BLaER1 treated with 17β-estradiol and CSF1 and Interleukin-3, amounts not matched to agents 10 nM and 100 nM (cell line): ENCODE measurements at regions not wholly inside any gene's neighbourhood (a gene's known extent, or its start where the extent isn't known, plus 50 kb on each side); places are given as distances from the start of the nearest gene placed in this dataset.
"Not testable (repeated sequence)": the region's sequence is repeated elsewhere in the genome, so short reads cannot be mapped to it uniquely, and the experiment has no call there.

Experiments used
- H3K27ac ChIP-seq, 11 experiments: shearing (Covaris generic); formaldehyde crosslinking; 2 replicates each; pipeline ENCODE4 v1.8.1; 2022
- H3K27me3 ChIP-seq, 11 experiments: shearing (Covaris generic); formaldehyde crosslinking; 2 replicates each; pipeline ENCODE4 v1.8.1; 2022
- H3K36me3 ChIP-seq, 11 experiments: shearing (Covaris generic); formaldehyde crosslinking; 2 replicates each; pipeline ENCODE4 v1.8.1; 2022
- H3K4me1 ChIP-seq, 10 experiments: shearing (Covaris generic); formaldehyde crosslinking; 2 replicates each; pipeline ENCODE4 v1.8.1; 2022
- H3K4me2 ChIP-seq, 11 experiments: shearing (Covaris generic); formaldehyde crosslinking; 2 replicates each; pipeline ENCODE4 v1.8.1; 2022
- H3K4me3 ChIP-seq, 10 experiments: shearing (Covaris generic); formaldehyde crosslinking; 2 replicates each; pipeline ENCODE4 v1.8.1; 2022
- H3K9ac ChIP-seq, 11 experiments: shearing (Covaris generic); formaldehyde crosslinking; 2 replicates each; pipeline ENCODE4 v1.8.1; 2022
- H3K9me3 ChIP-seq, 11 experiments: shearing (Covaris generic); formaldehyde crosslinking; replicated peaks in 1 of 11; 2 replicates each; pipeline ENCODE4 v1.8.1; 2022
- H4K20me1 ChIP-seq, 11 experiments: shearing (Covaris generic); formaldehyde crosslinking; 2 replicates each; pipeline ENCODE4 v1.8.1; 2022
- Cebpa-rat ChIP-seq, 11 experiments: shearing (Covaris generic); IDR thresholded peaks; 2 replicates each; pipeline ENCODE4 v1.8.1; 2022

DNA sequence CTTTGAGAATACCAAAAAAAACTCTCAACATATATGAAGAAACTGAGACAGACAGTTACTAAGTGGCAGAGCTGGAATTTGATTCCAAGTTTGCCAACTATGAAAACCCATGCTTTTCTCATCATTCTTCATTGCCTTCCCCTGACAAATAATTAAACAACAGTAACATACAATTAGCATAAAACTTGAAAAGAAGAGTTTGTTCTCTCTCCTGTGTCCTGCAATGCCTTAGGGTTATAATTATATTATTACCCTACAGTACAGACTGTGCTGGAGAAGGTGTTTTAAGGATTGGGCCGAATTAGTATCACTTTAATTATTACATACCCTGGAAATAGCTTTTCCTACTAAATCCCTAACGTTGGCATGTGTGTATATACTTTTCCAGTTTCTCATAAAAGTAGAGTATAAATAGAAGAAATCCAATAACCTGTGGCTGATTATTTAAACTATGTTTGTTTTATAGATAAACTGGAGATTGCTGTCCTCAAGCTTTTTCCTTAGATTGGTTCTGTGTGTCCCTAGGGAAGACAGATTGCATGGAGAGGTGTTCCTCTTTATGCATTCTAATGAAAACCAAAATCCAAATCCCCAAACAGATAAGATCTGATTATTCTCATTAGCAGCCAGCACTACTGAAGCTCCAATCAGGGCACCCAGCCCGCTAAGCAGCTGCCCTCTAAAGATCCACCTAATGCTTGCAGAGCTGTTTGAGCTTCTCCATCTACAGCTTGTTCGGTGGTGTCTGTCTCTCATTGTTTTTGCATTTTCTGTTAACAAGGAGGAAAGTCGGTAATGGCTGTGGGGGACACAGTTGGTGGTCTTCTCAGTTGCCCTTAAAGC is 156.3 kb downstream of the TM2D1 start:
- no peaks in the 10 kb centered on the region for H3K4me1 ChIP-seq
- no peak overlapping the region for H3K27ac ChIP-seq
- H3K4me2 ChIP-seq = no peak overlapping the region
- no peak overlapping the region for H3K9ac ChIP-seq
- peaks cover 0 to 11% (median 0%) of the 10 kb centered on the region in 11 experiments; a peak in 3 of 22 replicates for H3K36me3 ChIP-seq
- H3K9me3 ChIP-seq = peaks cover 23 to 31% (median 26%) of the 10 kb centered on the region in 11 experiments
- TF ChIP-seq Cebpa-rat (IDR thresholded peaks at IDR 0.05) = no peak
- no peaks in the 10 kb centered on the region for H4K20me1 ChIP-seq
- H3K27me3 ChIP-seq = no peaks in the 10 kb centered on the region
- no peak overlapping the region for H3K4me3 ChIP-seq

DNA sequence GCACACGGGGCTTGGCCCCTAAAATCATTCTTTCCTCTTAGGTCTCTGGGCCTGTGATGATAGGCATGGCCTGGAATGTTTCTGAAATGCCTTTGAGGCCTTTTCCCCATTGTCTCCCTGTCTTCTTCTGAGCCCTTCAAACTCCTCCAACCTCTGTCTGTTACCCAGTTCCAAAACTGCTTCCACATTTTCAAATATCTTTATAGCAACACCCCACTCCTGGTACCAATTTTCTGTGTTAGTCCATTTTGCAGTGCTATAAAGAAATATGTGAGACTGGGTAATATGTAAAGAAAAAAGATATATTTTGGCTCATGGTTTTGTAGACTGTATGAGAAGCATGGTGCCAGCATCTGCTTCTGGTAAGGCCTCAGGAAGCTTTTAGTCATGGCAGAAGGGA is 158.8 kb downstream of the TM2D1 start:
- Histone ChIP-seq H3K9ac (no peak overlapping the region), H3K4me1 (no peaks in the 10 kb centered on the region), H3K9me3 (peaks cover 23 to 31% (median 26%) of the 10 kb centered on the region in 11 experiments), H3K36me3 (peaks cover 0 to 11% (median 0%) of the 10 kb centered on the region in 11 experiments; a peak in 3 of 22 replicates), H4K20me1 (no peaks in the 10 kb centered on the region), H3K27me3 (no peaks in the 10 kb centered on the region), H3K27ac (no peak overlapping the region), H3K4me3 (no peak overlapping the region; a peak in 1 of 20 replicates), H3K4me2 (no peak overlapping the region)
- TF ChIP-seq Cebpa-rat (IDR thresholded peaks at IDR 0.05) = no peak

DNA sequence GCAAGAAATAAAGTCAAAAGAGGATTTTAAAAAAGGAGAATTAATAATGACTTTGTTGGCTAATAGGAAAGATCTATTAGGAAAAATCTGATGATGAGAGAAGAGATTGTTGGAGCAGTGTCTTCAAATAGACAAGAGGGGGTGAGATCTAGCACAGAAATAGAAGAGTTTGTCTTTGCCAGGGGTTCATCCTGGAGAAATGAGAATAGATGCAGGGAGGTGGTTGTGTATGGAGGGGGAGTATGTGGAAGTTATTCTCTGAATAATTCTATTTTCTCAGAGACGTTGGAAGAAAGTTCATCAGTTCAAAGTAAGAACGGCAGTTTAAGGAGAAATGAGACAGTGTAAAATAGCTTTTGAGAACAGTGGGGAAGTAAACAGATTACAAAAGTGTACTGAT is 161.3 kb downstream of the TM2D1 start:
- Histone ChIP-seq H3K27me3 (no peaks in the 10 kb centered on the region), H3K4me1 (no peaks in the 10 kb centered on the region), H3K27ac (no peak overlapping the region), H3K4me3 (no peak overlapping the region), H3K9me3 (peaks cover 23 to 31% (median 26%) of the 10 kb centered on the region in 11 experiments), H3K9ac (no peak overlapping the region), H4K20me1 (no peaks in the 10 kb centered on the region), H3K36me3 (peaks cover 0 to 11% (median 0%) of the 10 kb centered on the region in 11 experiments; a peak in 3 of 22 replicates), H3K4me2 (no peak overlapping the region)
- no peak for TF ChIP-seq Cebpa-rat (IDR thresholded peaks at IDR 0.05)

DNA sequence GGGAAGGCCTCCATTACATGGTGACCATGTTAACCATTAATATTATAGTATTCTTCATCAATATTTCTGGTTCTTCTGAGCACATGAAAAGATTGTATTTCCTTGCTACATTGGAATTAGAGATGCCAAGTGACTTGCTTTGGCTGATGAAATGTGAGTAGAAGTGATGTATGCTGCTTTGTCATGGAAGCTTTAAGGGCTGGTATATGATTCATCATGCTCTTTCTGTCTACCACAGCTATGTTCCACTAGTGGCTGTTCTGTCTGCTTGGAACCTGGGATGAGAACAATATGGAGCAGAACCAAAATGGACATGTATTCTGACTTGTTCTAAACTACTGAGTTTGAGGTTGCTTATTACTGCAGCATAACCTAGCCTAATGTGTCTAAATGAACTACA is 163.3 kb downstream of the TM2D1 start:
- Histone ChIP-seq H3K4me3 (no peak overlapping the region), H3K9ac (no peak overlapping the region), H3K9me3 (peaks cover 19 to 27% (median 22%) of the 10 kb centered on the region in 11 experiments), H3K4me2 (no peak overlapping the region), H3K36me3 (peaks cover 0 to 11% (median 0%) of the 10 kb centered on the region in 11 experiments; a peak in 3 of 22 replicates), H4K20me1 (no peaks in the 10 kb centered on the region), H3K27me3 (no peaks in the 10 kb centered on the region), H3K27ac (no peak overlapping the region), H3K4me1 (no peaks in the 10 kb centered on the region)
- no peak for TF ChIP-seq Cebpa-rat (IDR thresholded peaks at IDR 0.05)

DNA sequence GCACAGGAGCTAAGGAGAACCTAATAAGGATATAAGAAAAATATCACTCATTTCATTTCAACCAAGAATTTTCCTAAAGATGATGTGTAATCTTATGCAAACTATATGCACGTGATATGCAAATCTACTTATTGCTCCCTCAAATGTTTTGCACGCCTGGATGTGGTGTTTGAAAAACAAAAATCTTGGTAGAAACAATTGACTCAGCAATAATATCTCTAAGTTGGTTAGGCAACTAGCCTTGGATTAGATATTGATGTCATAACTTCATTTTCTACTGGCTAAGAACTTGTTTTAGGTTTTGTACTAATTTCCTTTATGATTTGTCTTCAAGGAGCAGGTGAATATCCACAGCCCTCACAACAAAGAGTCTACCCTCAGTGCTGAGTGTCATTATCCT is 164.6 kb downstream of the TM2D1 start:
- Histone ChIP-seq H3K27ac (no peak overlapping the region), H3K4me1 (no peaks in the 10 kb centered on the region), H3K27me3 (no peaks in the 10 kb centered on the region), H3K4me3 (no peak overlapping the region), H4K20me1 (no peaks in the 10 kb centered on the region), H3K9ac (no peak overlapping the region), H3K4me2 (no peak overlapping the region), H3K36me3 (no peaks in the 10 kb centered on the region; a peak in 1 of 22 replicates), H3K9me3 (peaks cover 18 to 27% (median 21%) of the 10 kb centered on the region in 11 experiments)
- TF ChIP-seq Cebpa-rat (IDR thresholded peaks at IDR 0.05) = no peak

DNA sequence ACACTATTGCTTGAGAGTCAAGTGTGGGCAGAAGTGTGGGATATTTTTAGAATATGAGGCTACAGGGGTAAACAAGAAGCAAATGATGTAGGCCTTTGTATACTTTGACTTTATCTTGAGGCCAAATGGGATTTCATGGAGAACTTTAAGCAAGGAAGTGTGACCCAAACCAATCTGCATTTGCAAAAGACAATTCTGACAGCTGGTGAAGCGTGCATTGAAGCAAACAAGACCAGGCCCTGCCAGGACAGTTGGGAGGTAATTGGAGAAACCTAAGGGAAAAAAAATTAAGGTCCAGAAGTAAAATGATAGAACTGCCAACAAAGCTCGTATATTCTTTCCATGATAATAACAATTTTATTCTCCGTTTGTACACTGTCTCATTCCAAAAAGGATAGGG is 168.3 kb downstream of the TM2D1 start:
- Histone ChIP-seq H3K9ac (no peak overlapping the region), H3K9me3 (peaks cover 8 to 27% (median 14%) of the 10 kb centered on the region in 11 experiments; a peak in 20 of 22 replicates), H3K4me1 (no peaks in the 10 kb centered on the region), H3K4me3 (no peak overlapping the region), H3K36me3 (no peaks in the 10 kb centered on the region), H3K27me3 (no peaks in the 10 kb centered on the region), H3K4me2 (no peak overlapping the region), H4K20me1 (no peaks in the 10 kb centered on the region), H3K27ac (no peak overlapping the region)
- no peak for TF ChIP-seq Cebpa-rat (IDR thresholded peaks at IDR 0.05)

DNA sequence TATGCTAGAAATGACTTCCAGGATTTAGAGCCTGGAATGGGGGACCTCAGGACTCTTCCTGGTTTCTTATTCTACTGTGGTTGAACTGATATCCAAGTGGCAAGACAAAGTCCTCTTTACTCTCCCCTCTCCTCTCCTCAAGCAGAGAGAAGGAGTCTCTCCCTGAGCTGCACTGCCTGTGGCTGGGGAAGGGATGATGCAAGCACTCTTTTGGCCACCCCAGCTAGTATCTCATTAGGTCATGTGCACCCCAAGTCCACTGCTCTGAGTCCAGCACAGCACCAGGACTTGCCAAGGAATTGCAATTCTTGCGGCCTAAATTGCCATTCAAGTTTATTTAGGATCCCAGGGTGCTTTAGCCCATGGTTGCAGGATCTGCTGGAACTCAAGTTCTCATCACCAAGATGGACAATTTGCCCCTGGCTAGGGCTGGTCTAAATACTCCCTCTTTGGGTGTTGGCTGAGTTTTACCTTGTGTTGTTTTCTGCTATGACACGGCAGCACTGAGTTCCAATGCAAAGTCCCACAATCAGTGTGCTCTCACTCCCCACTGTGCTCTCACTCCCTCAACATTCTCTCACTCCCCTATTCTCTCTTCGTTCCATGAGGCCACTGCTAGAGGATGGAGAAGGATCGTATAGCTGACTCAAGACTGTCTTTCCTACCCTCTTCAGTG is 172.2 kb downstream of the TM2D1 start:
- Histone ChIP-seq H3K4me3 (no peak overlapping the region), H3K27ac (no peak overlapping the region), H3K4me1 (no peaks in the 10 kb centered on the region), H3K27me3 (no peaks in the 10 kb centered on the region), H3K9me3 (peaks cover 8 to 32% (median 14%) of the 10 kb centered on the region in 11 experiments; a peak in 20 of 22 replicates), H3K9ac (no peak overlapping the region), H3K36me3 (no peaks in the 10 kb centered on the region), H4K20me1 (no peaks in the 10 kb centered on the region), H3K4me2 (no peak overlapping the region)
- TF ChIP-seq Cebpa-rat (IDR thresholded peaks at IDR 0.05) = no peak

DNA sequence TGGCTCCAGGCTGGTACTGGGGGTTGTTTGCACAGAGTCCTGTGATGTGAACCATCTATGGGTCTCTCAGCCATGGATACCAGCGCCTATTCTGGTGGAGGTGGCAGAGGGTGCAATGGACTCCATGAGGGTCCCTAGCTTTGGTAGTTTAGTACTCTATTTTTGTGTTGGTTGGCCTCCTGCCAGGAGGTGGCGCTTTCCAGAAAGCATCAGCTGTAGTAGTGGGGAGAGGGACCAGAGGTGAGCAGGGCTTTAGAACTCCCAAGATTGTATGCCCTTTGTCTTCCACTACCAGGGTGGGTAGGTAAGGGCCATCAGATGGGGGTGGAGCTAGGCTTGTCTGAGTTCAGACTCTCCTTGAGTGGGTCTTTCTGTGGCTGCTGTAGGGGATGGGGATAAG is 177.6 kb downstream of the TM2D1 start:
- not testable (repeated sequence) for H3K4me2 ChIP-seq, H3K36me3 ChIP-seq, H3K4me1 ChIP-seq, H3K4me3 ChIP-seq, H3K9ac ChIP-seq, H4K20me1 ChIP-seq, H3K27ac ChIP-seq, H3K27me3 ChIP-seq
- H3K9me3 ChIP-seq = peaks cover 0 to 11% (median 0%) of the 10 kb centered on the region in 11 experiments; a peak in 4 of 22 replicates

DNA sequence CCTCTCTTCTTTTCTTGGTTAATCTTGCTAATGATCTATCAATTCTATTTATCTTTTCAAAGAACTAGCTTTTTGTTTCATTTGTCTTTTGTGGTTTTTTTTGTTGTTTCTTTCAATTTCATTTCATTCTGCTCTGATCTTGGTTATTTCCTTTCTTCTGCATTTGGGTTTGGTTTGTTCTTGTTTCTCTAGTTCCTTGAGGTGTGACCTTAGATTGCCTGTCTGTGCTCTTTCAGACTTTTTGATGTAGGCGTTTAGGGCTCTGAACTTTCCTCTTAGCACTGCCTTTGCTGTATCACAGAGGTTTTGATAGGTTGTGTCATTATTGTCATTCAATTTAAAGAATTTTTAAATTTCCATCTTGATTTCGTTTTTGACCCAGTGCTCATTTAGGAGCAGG is 180.1 kb downstream of the TM2D1 start:
- H4K20me1 ChIP-seq, H3K4me1 ChIP-seq, H3K27me3 ChIP-seq, H3K9me3 ChIP-seq, H3K9ac ChIP-seq, H3K36me3 ChIP-seq, H3K27ac ChIP-seq, H3K4me2 ChIP-seq, H3K4me3 ChIP-seq: not testable (repeated sequence)

DNA sequence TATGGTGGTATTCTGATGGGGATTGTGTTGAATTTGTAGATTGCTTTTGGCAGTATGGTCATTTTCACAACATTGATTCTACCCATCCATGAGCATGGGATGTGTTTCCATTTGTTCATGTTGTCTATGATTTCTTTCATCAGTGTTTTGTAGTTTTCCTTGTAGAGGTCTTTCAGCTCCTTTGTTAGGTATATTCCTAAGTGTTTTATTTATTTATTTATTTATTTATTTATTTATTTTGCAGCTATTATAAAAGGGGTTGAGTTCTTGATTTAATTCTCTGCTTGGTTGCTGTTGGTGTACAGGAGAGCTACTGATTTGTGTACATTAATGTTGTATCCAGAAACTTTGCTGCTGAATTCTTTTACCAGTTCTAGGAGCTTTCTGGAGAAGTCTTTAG is 181.4 kb downstream of the TM2D1 start:
- H3K4me2 ChIP-seq, H3K9me3 ChIP-seq, H4K20me1 ChIP-seq, H3K9ac ChIP-seq, H3K4me1 ChIP-seq, H3K36me3 ChIP-seq, H3K27ac ChIP-seq, H3K4me3 ChIP-seq, H3K27me3 ChIP-seq: not testable (repeated sequence)
